ENCODE measurements at regions not wholly inside any gene's neighbourhood (a gene's known extent, or its start where the extent isn't known, plus 50 kb on each side); places are given as distances from the start of the nearest gene placed in this dataset.

DNA sequence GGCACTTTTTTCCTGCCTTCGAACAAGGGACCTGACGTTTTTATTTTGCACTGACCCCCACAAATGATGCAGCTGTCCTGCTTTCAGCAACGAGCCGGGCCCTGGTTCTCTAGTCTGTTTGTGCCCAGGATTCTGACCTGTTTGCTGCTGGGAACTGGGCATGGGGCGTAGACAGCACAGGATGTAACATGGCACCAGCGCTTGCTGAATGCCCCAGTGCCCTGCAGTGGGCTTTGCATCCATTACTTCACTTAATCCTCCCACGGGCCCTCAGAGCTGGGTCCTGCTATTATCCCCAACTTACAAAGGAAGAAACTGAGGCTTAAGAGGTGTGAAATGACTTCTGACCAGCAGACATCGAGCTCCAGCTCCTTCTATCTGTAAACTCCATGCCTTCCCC, 80.4 kb upstream of the PMEPA1 start:
- TF ChIP-seq, protein P1, sequence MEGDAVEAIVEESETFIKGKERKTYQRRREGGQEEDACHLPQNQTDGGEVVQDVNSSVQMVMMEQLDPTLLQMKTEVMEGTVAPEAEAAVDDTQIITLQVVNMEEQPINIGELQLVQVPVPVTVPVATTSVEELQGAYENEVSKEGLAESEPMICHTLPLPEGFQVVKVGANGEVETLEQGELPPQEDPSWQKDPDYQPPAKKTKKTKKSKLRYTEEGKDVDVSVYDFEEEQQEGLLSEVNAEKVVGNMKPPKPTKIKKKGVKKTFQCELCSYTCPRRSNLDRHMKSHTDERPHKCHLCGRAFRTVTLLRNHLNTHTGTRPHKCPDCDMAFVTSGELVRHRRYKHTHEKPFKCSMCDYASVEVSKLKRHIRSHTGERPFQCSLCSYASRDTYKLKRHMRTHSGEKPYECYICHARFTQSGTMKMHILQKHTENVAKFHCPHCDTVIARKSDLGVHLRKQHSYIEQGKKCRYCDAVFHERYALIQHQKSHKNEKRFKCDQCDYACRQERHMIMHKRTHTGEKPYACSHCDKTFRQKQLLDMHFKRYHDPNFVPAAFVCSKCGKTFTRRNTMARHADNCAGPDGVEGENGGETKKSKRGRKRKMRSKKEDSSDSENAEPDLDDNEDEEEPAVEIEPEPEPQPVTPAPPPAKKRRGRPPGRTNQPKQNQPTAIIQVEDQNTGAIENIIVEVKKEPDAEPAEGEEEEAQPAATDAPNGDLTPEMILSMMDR (IDR thresholded peaks at IDR 0.05), result no peak
- TF ChIP-seq POLR2A (IDR thresholded peaks at IDR 0.05), result no peak

Data from uterus (tissue), 2 donors.